Endothelial cell of umbilical vein (primary cell): ENCODE measurements at regions not wholly inside any gene's neighbourhood (a gene's known extent, or its start where the extent isn't known, plus 50 kb on each side); places are given as distances from the start of the nearest gene placed in this dataset.

Experiments
- EZH2 ChIP-seq: IDR thresholded peaks from 2 replicates; pipeline ENCODE4 v1.6.1; 2012; ENCODE audit warnings: borderline replicate concordance, low read depth, mild to moderate bottlenecking, moderate library complexity, low read length, inconsistent platforms; ENCODE audit not compliant: severe bottlenecking
- MYC ChIP-seq: IDR thresholded peaks from one replicate; pipeline ENCODE4 v1.6.1; 2011; ENCODE audit warnings: mild to moderate bottlenecking, low read depth, low read length
- POLR2A ChIP-seq: IDR thresholded peaks from 2 replicates; pipeline ENCODE4 v1.6.1; 2012; ENCODE audit warnings: low read depth, mild to moderate bottlenecking, control low read depth, low read length
- POLR2AphosphoS5 ChIP-seq: IDR thresholded peaks from 2 replicates; pipeline ENCODE4 v1.6.1; 2012; ENCODE audit warnings: low read depth, mild to moderate bottlenecking, control low read depth, low read length, moderate library complexity; ENCODE audit not compliant: insufficient read depth
- TF ChIP-seq, protein P1 (sequence below), 2 donors: IDR thresholded peaks; 1 replicate in 1 of 2; 2 replicates in 1 of 2; pipeline ENCODE4 v1.5.1; 2011; ENCODE audit warnings: low read length in 2 of 2, mild to moderate bottlenecking in 2 of 2, moderate library complexity in 2 of 2, control low read depth in 1 of 2, inconsistent platforms in 1 of 2, low read depth in 1 of 2; ENCODE audit not compliant: insufficient read depth in 1 of 2; ENCODE audit errors: extremely low read depth in 1 of 2
- TF ChIP-seq, protein P2 (sequence below): IDR thresholded peaks from 2 replicates; pipeline ENCODE4 v1.6.1; 2011; ENCODE audit not compliant: insufficient read depth, insufficient read length

DNA sequence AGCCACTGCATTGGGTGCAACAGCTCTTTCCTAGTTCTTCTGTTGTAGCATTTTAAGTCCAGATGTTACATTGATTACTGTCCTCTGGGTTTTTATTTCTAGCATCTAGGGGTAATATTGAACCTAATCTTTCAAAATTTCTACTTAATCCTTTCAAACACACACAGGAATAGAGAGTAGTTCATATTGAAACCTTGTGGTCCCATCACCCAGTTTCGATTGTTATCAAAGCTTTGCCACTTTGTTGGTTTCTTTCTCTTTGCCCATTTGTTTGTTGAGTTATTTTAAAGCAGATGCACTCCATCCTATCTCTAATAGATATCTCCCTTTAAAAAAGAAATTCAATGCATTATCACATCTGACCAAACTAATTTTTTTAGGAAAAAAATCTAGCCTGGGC is 422.9 kb upstream of the AMELY start:
- TF ChIP-seq, protein P1, sequence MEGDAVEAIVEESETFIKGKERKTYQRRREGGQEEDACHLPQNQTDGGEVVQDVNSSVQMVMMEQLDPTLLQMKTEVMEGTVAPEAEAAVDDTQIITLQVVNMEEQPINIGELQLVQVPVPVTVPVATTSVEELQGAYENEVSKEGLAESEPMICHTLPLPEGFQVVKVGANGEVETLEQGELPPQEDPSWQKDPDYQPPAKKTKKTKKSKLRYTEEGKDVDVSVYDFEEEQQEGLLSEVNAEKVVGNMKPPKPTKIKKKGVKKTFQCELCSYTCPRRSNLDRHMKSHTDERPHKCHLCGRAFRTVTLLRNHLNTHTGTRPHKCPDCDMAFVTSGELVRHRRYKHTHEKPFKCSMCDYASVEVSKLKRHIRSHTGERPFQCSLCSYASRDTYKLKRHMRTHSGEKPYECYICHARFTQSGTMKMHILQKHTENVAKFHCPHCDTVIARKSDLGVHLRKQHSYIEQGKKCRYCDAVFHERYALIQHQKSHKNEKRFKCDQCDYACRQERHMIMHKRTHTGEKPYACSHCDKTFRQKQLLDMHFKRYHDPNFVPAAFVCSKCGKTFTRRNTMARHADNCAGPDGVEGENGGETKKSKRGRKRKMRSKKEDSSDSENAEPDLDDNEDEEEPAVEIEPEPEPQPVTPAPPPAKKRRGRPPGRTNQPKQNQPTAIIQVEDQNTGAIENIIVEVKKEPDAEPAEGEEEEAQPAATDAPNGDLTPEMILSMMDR (IDR thresholded peaks at IDR 0.05; ENCODE audit: extremely low read depth in 1 of 2, insufficient read depth in 1 of 2, low read depth in 1 of 2, low read length in 2 of 2): no peak
- TF ChIP-seq POLR2A (no peak), EZH2 (no peak), MYC (no peak), POLR2AphosphoS5 (no peak)
- TF ChIP-seq, protein P2, sequence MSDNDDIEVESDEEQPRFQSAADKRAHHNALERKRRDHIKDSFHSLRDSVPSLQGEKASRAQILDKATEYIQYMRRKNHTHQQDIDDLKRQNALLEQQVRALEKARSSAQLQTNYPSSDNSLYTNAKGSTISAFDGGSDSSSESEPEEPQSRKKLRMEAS: no peak
